Keratinocyte (primary cell): ENCODE measurements at regions not wholly inside any gene's neighbourhood (a gene's known extent, or its start where the extent isn't known, plus 50 kb on each side); places are given as distances from the start of the nearest gene placed in this dataset.

Source experiments
- DNase-seq: peaks from one replicate; pipeline ENCODE4 v3.0.0-alpha.2; 2011; ENCODE audit warnings: low read depth, missing footprints, low spot score
- FAIRE-seq: peaks from 2 replicates; lab custom pipeline; 2011; peaks lifted over from hg19 to GRCh38; lab: Jason Lieb, UNC
- H2AFZ ChIP-seq: 2 replicates; pipeline ENCODE4 v1.6.0; 2012; ENCODE audit warnings: low read length, control low read depth, inconsistent platforms; ENCODE audit not compliant: control insufficient read depth
- H3K27ac ChIP-seq: 2 replicates; pipeline ENCODE4 v1.5.1; 2011; ENCODE audit warnings: low read length; ENCODE audit not compliant: control insufficient read depth, insufficient read depth
- H3K27me3 ChIP-seq: 3 replicates; pipeline ENCODE4 v1.6.0; 2011; ENCODE audit warnings: low read length; ENCODE audit not compliant: control insufficient read depth, insufficient read depth; ENCODE audit errors: extremely low read depth
- H3K36me3 ChIP-seq, 2 experiments: 2 replicates in 1 of 2; 3 replicates in 1 of 2; pipeline ENCODE4 v1.5.1; 2011; ENCODE audit warnings: low read length in 2 of 2, mild to moderate bottlenecking in 1 of 2; ENCODE audit not compliant: control insufficient read depth in 2 of 2, insufficient read depth in 2 of 2; ENCODE audit errors: extremely low read depth in 1 of 2
- H3K4me1 ChIP-seq: 3 replicates; pipeline ENCODE4 v1.5.1; 2011; ENCODE audit warnings: low read length; ENCODE audit not compliant: control insufficient read depth, insufficient read depth; ENCODE audit errors: extremely low read depth
- H3K4me2 ChIP-seq: 3 replicates; pipeline ENCODE4 v1.6.0; 2011; ENCODE audit warnings: low read depth, low read length; ENCODE audit not compliant: control insufficient read depth, insufficient read depth; ENCODE audit errors: extremely low read depth
- H3K4me3 ChIP-seq, 3 experiments: fragments of 200-600 bp in 1 of 3; sonication (generic) in 1 of 3; 2 replicates in 2 of 3; 3 replicates in 1 of 3; pipeline ENCODE4 v1.5.1; 2011 to 2016; ENCODE audit warnings: low read length in 3 of 3, mild to moderate bottlenecking in 3 of 3, control low read depth in 2 of 3, inconsistent platforms in 1 of 3, low read depth in 1 of 3, mixed read lengths in 1 of 3, mixed run types in 1 of 3, moderate library complexity in 1 of 3; ENCODE audit not compliant: control insufficient read depth in 2 of 3, insufficient read depth in 2 of 3; ENCODE audit errors: extremely low read depth in 1 of 3
- H3K79me2 ChIP-seq: 2 replicates; pipeline ENCODE4 v1.6.0; 2012; ENCODE audit warnings: low read length; ENCODE audit not compliant: control insufficient read depth, insufficient read depth
- H3K9ac ChIP-seq: 3 replicates; pipeline ENCODE4 v1.6.0; 2011; ENCODE audit warnings: low read length; ENCODE audit not compliant: control insufficient read depth, insufficient read depth; ENCODE audit errors: extremely low read depth
- H3K9me1 ChIP-seq: 3 replicates; pipeline ENCODE4 v1.6.0; 2011; ENCODE audit warnings: low read length; ENCODE audit not compliant: control insufficient read depth, insufficient read depth; ENCODE audit errors: extremely low read depth
- H3K9me3 ChIP-seq: 2 replicates; pipeline ENCODE4 v1.5.1; 2012; ENCODE audit warnings: low read depth, low read length; ENCODE audit not compliant: control insufficient read depth
- H4K20me1 ChIP-seq: 3 replicates; pipeline ENCODE4 v1.6.0; 2011; ENCODE audit warnings: low read length; ENCODE audit not compliant: control insufficient read depth, insufficient read depth; ENCODE audit errors: extremely low read depth
- CTCF ChIP-seq, 3 experiments: IDR thresholded peaks in 1 of 3; conservative IDR thresholded peaks in 1 of 3; optimal IDR thresholded peaks in 1 of 3; 2 replicates in 2 of 3; 3 replicates in 1 of 3; pipeline versions ENCODE3 to v1.5.1; 2011; ENCODE audit warnings: low read length in 3 of 3, mild to moderate bottlenecking in 3 of 3, moderate library complexity in 2 of 3, control low read depth in 1 of 3, inconsistent platforms in 1 of 3; ENCODE audit not compliant: insufficient read depth in 2 of 3; ENCODE audit errors: extremely low read depth in 1 of 3
- EZH2 ChIP-seq: IDR thresholded peaks from one replicate; pipeline ENCODE4 v1.6.1; 2012; ENCODE audit warnings: inconsistent platforms, mild to moderate bottlenecking, low read length, moderate library complexity
- dilution Hi-C: fragments of 300-500 bp; cut with MboI; formaldehyde crosslinking; loops from one replicate; pipeline ENCODE4 v1.7.0; 2020; ENCODE audit warnings: low sequenced_read_pairs; ENCODE audit not compliant: extremely low pct_ligation_motif_present

GRCh38 chr6:8155259-8156012 lies 53.1 kb upstream of the EEF1E1 start:
- Histone ChIP-seq H3K27ac (no peak overlapping the region), H3K4me3 (no peak overlapping the region), H3K36me3 (no peaks in the 10 kb centered on the region), H3K9me1 (no peaks in the 10 kb centered on the region), H3K4me1 (no peaks in the 10 kb centered on the region), H4K20me1 (no peaks in the 10 kb centered on the region), H3K9me3 (no peaks in the 10 kb centered on the region), H3K79me2 (no peaks in the 10 kb centered on the region), H3K4me2 (no peak overlapping the region), H3K9ac (no peak overlapping the region), H3K27me3 (peaks cover 4% of the 10 kb centered on the region), H2AFZ (no peak overlapping the region)
- dilution Hi-C loops = no loop called here
- DNase-seq (no peak), FAIRE-seq (no peak)
- TF ChIP-seq EZH2 (no peak), CTCF (optimal IDR thresholded peaks at IDR 0.05 in 1 of 3, IDR thresholded peaks at IDR 0.05 in 1 of 3, conservative IDR thresholded peaks at IDR 0.05 in 1 of 3; ENCODE audit: extremely low read depth in 1 of 3, insufficient read depth in 2 of 3, low read length in 3 of 3) (no peak)
